ENCODE measurements at regions not wholly inside any gene's neighbourhood (a gene's known extent, or its start where the extent isn't known, plus 50 kb on each side); places are given as distances from the start of the nearest gene placed in this dataset.

- Histone ChIP-seq H3K27ac (ENCODE audit: extremely low read depth, low read depth, low read length) (no peak overlapping the region), H3K4me3 (ENCODE audit: low read depth, low read length) (no peak overlapping the region), H3K4me1 (ENCODE audit: control insufficient read depth, insufficient read depth, low read length) (no peaks in the 10 kb centered on the region), H3K36me3 (ENCODE audit: control insufficient read depth in 2 of 2, insufficient read depth in 1 of 2, low read length in 2 of 2) (no peaks in the 10 kb centered on the region), H3K9me3 (ENCODE audit: control insufficient read depth, insufficient read depth, low read depth, low read length) (no peaks in the 10 kb centered on the region)
- TF ChIP-seq ZSCAN5A (tag by site-specific recombination; IDR thresholded peaks at IDR 0.05) = no peak
- no peak for TF ChIP-seq ZNF843 (tag by site-specific recombination; IDR thresholded peaks at IDR 0.05)
- TF ChIP-seq ZFP3 (tag by site-specific recombination; IDR thresholded peaks at IDR 0.05; ENCODE audit: low read depth) = no peak
- TF ChIP-seq ZFP41 (tag by site-specific recombination; IDR thresholded peaks at IDR 0.05; ENCODE audit: borderline replicate concordance) = no peak
- ChIA-PET POLR2A (no interaction called here), CTCF (no interaction called here)
These were observed 1010.1 kb downstream of the CDH18 start for GRCh38 chr5:18977880-18978279.

GRCh38 chr5:18984559-18985080 lies 1003.4 kb downstream of the CDH18 start:
- TF ChIP-seq ZNF645 (tag by site-specific recombination; IDR thresholded peaks at IDR 0.05) (no peak), ZNF121 (tag by site-specific recombination; IDR thresholded peaks at IDR 0.05) (no peak), ZNF776 (tag by site-specific recombination; IDR thresholded peaks at IDR 0.05; ENCODE audit: borderline replicate concordance) (no peak), ZNF416 (tag by site-specific recombination; IDR thresholded peaks at IDR 0.05) (no peak), OSR2 (tag by site-specific recombination; IDR thresholded peaks at IDR 0.05) (no peak), ZNF704 (tag by site-specific recombination; IDR thresholded peaks at IDR 0.05) (no peak), ZNF561 (tag by site-specific recombination; IDR thresholded peaks at IDR 0.05; ENCODE audit: borderline replicate concordance) (no peak), BCL11A (tag by site-specific recombination; IDR thresholded peaks at IDR 0.05; ENCODE audit: low read depth) (no peak), ZNF768 (tag by site-specific recombination; IDR thresholded peaks at IDR 0.05) (no peak), ZNF501 (tag by site-specific recombination; IDR thresholded peaks at IDR 0.05) (no peak), PRDM2 (tag by site-specific recombination; IDR thresholded peaks at IDR 0.05; ENCODE audit: borderline replicate concordance) (no peak), ZNF621 (tag by site-specific recombination; IDR thresholded peaks at IDR 0.05) (no peak), FEZF1 (tag by site-specific recombination; IDR thresholded peaks at IDR 0.05) (no peak)
- CTCF ChIA-PET = no interaction called here
- no peaks in the 10 kb centered on the region for H3K4me1 ChIP-seq (ENCODE audit: control insufficient read depth, insufficient read depth, low read length)
- no peaks in the 10 kb centered on the region; the same call in 1 of the 2 replicates for H3K9me3 ChIP-seq (ENCODE audit: control insufficient read depth, insufficient read depth, low read depth, low read length)
- H3K27ac ChIP-seq (ENCODE audit: extremely low read depth, low read depth, low read length) = no peak overlapping the region
- POLR2A ChIA-PET = no interaction called here
- H3K4me3 ChIP-seq (ENCODE audit: low read depth, low read length) = no peak overlapping the region
- no peaks in the 10 kb centered on the region for H3K36me3 ChIP-seq (ENCODE audit: control insufficient read depth in 2 of 2, insufficient read depth in 1 of 2, low read length in 2 of 2)

Measured in HEK293 (cell line).